HEK293 (cell line): ENCODE measurements at regions not wholly inside any gene's neighbourhood (a gene's known extent, or its start where the extent isn't known, plus 50 kb on each side); places are given as distances from the start of the nearest gene placed in this dataset.

ENCODE experiments used
- CTCF ChIA-PET: fragments of 350-600 bp; formaldehyde crosslinking; extraction: SDS; loops from one replicate; lab custom pipeline; 2021; ENCODE audit warnings: antibody characterized with exemption; lab: Yijun Ruan, JAX
- POLR2A ChIA-PET: fragments of 300-600 bp; formaldehyde crosslinking; extraction: SDS; loops from one replicate; lab custom pipeline; 2020; ENCODE audit warnings: antibody characterized with exemption, inconsistent platforms; lab: Yijun Ruan, JAX
- H3K27ac ChIP-seq: fragments of 200-500 bp; sonication (Bioruptor generic); 2 replicates; pipeline ENCODE4 v1.5.1; 2014; ENCODE audit warnings: low read depth, low read length, control low read depth, inconsistent platforms; ENCODE audit errors: extremely low read depth
- H3K36me3 ChIP-seq, 2 experiments: fragments of 200-500 bp in 1 of 2; sonication (Bioruptor generic) in 1 of 2; 1 replicate in 1 of 2; 2 replicates in 1 of 2; pipeline ENCODE4 v1.5.1; 2014 to 2017; ENCODE audit warnings: inconsistent platforms in 2 of 2, low read length in 2 of 2; ENCODE audit not compliant: control insufficient read depth in 2 of 2, insufficient read depth in 1 of 2
- H3K4me1 ChIP-seq: fragments of 200-500 bp; sonication (Bioruptor generic); 2 replicates; pipeline ENCODE4 v1.5.1; 2014; ENCODE audit warnings: mild to moderate bottlenecking, low read length, inconsistent platforms; ENCODE audit not compliant: control insufficient read depth, insufficient read depth
- H3K4me3 ChIP-seq: 2 replicates; pipeline ENCODE4 v1.5.1; 2011; ENCODE audit warnings: low read depth, mild to moderate bottlenecking, control low read depth, low read length, moderate library complexity
- H3K9me3 ChIP-seq: fragments of 200-500 bp; sonication (Bioruptor generic); 2 replicates; pipeline ENCODE4 v1.5.1; 2014; ENCODE audit warnings: low read depth, low read length, inconsistent platforms; ENCODE audit not compliant: control insufficient read depth, insufficient read depth
- AEBP2 ChIP-seq: fragments of 450-650 bp; formaldehyde crosslinking; IDR thresholded peaks from 2 replicates; pipeline ENCODE4 v1.5.1; 2016; ENCODE audit warnings: missing biosample characterization, missing genetic modification characterization, borderline replicate concordance
- MZF1 ChIP-seq: fragments of 450-650 bp; formaldehyde crosslinking; IDR thresholded peaks from 2 replicates; pipeline ENCODE4 v1.5.1; 2017; ENCODE audit warnings: missing biosample characterization, missing genetic modification characterization, borderline replicate concordance
- SCRT2 ChIP-seq: fragments of 450-650 bp; formaldehyde crosslinking; IDR thresholded peaks from 2 replicates; pipeline ENCODE4 v1.5.1; 2016; ENCODE audit warnings: missing biosample characterization, missing genetic modification characterization
- SETDB1 ChIP-seq: IDR thresholded peaks from one replicate; pipeline ENCODE4 v1.6.1; 2017; ENCODE audit warnings: mild to moderate bottlenecking, low read length, moderate library complexity, mixed read lengths; ENCODE audit not compliant: insufficient read length
- TCF7L2 ChIP-seq: IDR thresholded peaks from 2 replicates; pipeline ENCODE4 v1.6.1; 2011; ENCODE audit warnings: low read depth, mild to moderate bottlenecking, inconsistent platforms, low read length, moderate library complexity, borderline replicate concordance
- ZBTB7A ChIP-seq: fragments of 450-650 bp; formaldehyde crosslinking; IDR thresholded peaks from 2 replicates; pipeline ENCODE4 v1.5.1; 2016; ENCODE audit warnings: low read depth, missing biosample characterization, missing genetic modification characterization
- ZFP37 ChIP-seq: fragments of 450-650 bp; formaldehyde crosslinking; IDR thresholded peaks from 2 replicates; pipeline ENCODE4 v1.5.1; 2016; ENCODE audit warnings: missing biosample characterization, missing genetic modification characterization
- ZNF707 ChIP-seq: fragments of 450-650 bp; formaldehyde crosslinking; IDR thresholded peaks from 2 replicates; pipeline ENCODE4 v1.5.1; 2016; ENCODE audit warnings: missing biosample characterization, missing genetic modification characterization
- TF ChIP-seq, protein P1 (sequence below): fragments of 450-650 bp; formaldehyde crosslinking; IDR thresholded peaks from 2 replicates; pipeline ENCODE4 v1.5.1; 2017; ENCODE audit warnings: missing biosample characterization, missing genetic modification characterization
- TF ChIP-seq, protein P2 (sequence below): fragments of 450-650 bp; formaldehyde crosslinking; IDR thresholded peaks from 2 replicates; pipeline ENCODE4 v1.5.1; 2016; ENCODE audit warnings: missing biosample characterization, missing genetic modification characterization
- TF ChIP-seq, protein P3 (sequence below): fragments of 450-650 bp; formaldehyde crosslinking; IDR thresholded peaks from 2 replicates; pipeline ENCODE4 v1.5.1; 2016; ENCODE audit warnings: missing biosample characterization, missing genetic modification characterization
- TF ChIP-seq, protein P4 (sequence below): fragments of 450-650 bp; formaldehyde crosslinking; IDR thresholded peaks from 2 replicates; pipeline ENCODE4 v1.5.1; 2016; ENCODE audit warnings: missing biosample characterization, missing genetic modification characterization
- TF ChIP-seq, protein P5 (sequence below): fragments of 450-650 bp; formaldehyde crosslinking; IDR thresholded peaks from 2 replicates; pipeline ENCODE4 v1.5.1; 2017; ENCODE audit warnings: missing biosample characterization, missing genetic modification characterization

GRCh38 chr5:93006915-93007314 is 574.1 kb downstream of the NR2F1-AS1 start:
- Histone ChIP-seq H3K36me3 (no peaks in the 10 kb centered on the region), H3K4me1 (no peaks in the 10 kb centered on the region), H3K27ac (no peak overlapping the region), H3K4me3 (no peak overlapping the region), H3K9me3 (no peaks in the 10 kb centered on the region)
- ChIA-PET POLR2A (no interaction called here), CTCF (interaction anchor here (0.6 to 0.7 kb wide), 4 partner anchors 18 to 909 kb away, joined by 3 read pairs; no protein-coding TSS in a partner anchor)
- no peak for TF ChIP-seq ZFP37 (tag by site-specific recombination)
- TF ChIP-seq SETDB1, result no peak
- no peak for TF ChIP-seq ZNF707
- peak; percentile 68 for TF ChIP-seq SCRT2
- TF ChIP-seq, protein P1, sequence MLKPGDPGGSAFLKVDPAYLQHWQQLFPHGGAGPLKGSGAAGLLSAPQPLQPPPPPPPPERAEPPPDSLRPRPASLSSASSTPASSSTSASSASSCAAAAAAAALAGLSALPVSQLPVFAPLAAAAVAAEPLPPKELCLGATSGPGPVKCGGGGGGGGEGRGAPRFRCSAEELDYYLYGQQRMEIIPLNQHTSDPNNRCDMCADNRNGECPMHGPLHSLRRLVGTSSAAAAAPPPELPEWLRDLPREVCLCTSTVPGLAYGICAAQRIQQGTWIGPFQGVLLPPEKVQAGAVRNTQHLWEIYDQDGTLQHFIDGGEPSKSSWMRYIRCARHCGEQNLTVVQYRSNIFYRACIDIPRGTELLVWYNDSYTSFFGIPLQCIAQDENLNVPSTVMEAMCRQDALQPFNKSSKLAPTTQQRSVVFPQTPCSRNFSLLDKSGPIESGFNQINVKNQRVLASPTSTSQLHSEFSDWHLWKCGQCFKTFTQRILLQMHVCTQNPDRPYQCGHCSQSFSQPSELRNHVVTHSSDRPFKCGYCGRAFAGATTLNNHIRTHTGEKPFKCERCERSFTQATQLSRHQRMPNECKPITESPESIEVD (tag by site-specific recombination), result no peak

- Histone ChIP-seq H3K27ac (no peak overlapping the region), H3K4me3 (no peak overlapping the region), H3K9me3 (no peaks in the 10 kb centered on the region), H3K36me3 (no peaks in the 10 kb centered on the region), H3K4me1 (no peaks in the 10 kb centered on the region)
- CTCF ChIA-PET, result no interaction called here
- TF ChIP-seq, protein P2, sequence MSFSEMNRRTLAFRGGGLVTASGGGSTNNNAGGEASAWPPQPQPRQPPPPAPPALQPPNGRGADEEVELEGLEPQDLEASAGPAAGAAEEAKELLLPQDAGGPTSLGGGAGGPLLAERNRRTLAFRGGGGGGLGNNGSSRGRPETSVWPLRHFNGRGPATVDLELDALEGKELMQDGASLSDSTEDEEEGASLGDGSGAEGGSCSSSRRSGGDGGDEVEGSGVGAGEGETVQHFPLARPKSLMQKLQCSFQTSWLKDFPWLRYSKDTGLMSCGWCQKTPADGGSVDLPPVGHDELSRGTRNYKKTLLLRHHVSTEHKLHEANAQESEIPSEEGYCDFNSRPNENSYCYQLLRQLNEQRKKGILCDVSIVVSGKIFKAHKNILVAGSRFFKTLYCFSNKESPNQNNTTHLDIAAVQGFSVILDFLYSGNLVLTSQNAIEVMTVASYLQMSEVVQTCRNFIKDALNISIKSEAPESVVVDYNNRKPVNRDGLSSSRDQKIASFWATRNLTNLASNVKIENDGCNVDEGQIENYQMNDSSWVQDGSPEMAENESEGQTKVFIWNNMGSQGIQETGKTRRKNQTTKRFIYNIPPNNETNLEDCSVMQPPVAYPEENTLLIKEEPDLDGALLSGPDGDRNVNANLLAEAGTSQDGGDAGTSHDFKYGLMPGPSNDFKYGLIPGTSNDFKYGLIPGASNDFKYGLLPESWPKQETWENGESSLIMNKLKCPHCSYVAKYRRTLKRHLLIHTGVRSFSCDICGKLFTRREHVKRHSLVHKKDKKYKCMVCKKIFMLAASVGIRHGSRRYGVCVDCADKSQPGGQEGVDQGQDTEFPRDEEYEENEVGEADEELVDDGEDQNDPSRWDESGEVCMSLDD (tag by site-specific recombination), result no peak
- TF ChIP-seq, protein P3, sequence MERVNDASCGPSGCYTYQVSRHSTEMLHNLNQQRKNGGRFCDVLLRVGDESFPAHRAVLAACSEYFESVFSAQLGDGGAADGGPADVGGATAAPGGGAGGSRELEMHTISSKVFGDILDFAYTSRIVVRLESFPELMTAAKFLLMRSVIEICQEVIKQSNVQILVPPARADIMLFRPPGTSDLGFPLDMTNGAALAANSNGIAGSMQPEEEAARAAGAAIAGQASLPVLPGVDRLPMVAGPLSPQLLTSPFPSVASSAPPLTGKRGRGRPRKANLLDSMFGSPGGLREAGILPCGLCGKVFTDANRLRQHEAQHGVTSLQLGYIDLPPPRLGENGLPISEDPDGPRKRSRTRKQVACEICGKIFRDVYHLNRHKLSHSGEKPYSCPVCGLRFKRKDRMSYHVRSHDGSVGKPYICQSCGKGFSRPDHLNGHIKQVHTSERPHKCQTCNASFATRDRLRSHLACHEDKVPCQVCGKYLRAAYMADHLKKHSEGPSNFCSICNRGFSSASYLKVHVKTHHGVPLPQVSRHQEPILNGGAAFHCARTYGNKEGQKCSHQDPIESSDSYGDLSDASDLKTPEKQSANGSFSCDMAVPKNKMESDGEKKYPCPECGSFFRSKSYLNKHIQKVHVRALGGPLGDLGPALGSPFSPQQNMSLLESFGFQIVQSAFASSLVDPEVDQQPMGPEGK, result no peak
- TF ChIP-seq MZF1 (no peak), TCF7L2 (no peak), ZBTB7A (tag by site-specific recombination) (no peak), AEBP2 (tag by site-specific recombination) (no peak)
- TF ChIP-seq, protein P4, sequence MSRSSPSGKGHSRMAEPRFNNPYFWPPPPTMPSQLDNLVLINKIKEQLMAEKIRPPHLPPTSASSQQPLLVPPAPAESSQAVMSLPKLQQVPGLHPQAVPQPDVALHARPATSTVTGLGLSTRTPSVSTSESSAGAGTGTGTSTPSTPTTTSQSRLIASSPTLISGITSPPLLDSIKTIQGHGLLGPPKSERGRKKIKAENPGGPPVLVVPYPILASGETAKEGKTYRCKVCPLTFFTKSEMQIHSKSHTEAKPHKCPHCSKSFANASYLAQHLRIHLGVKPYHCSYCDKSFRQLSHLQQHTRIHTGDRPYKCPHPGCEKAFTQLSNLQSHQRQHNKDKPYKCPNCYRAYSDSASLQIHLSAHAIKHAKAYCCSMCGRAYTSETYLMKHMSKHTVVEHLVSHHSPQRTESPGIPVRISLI (tag by site-specific recombination), result no peak
- TF ChIP-seq, protein P5, sequence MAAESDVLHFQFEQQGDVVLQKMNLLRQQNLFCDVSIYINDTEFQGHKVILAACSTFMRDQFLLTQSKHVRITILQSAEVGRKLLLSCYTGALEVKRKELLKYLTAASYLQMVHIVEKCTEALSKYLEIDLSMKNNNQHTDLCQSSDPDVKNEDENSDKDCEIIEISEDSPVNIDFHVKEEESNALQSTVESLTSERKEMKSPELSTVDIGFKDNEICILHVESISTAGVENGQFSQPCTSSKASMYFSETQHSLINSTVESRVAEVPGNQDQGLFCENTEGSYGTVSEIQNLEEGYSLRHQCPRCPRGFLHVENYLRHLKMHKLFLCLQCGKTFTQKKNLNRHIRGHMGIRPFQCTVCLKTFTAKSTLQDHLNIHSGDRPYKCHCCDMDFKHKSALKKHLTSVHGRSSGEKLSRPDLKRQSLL (tag by site-specific recombination), result no peak
- POLR2A ChIA-PET, result no interaction called here
Measured at GRCh38 chr5:92998456-92998855, 582.6 kb downstream of the NR2F1-AS1 start.
